ENCODE measurements at regions not wholly inside any gene's neighbourhood (a gene's known extent, or its start where the extent isn't known, plus 50 kb on each side); places are given as distances from the start of the nearest gene placed in this dataset.

DNA sequence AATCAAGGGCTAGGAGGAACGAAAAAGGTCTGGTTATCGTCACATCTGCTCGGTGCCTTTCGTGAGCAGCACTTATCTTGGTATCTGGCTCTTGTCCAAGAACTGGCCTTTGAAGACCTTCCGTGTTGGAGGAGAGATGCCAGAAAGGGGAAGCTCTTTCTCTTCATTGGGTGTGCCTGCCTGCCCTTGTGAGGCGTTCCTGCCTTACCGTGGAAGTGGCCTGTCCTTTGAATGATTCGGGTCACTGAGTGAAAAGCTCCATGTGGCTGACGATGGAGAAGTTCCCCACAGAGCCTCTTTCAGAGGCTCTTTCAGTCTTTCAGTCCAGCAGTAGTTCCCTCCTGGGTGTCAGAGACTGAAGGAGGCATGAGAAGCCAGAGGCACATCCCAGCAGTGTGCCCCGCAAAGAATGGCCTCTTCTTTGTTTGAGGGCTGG, 121.5 kb upstream of the SLC10A2 start:
- Histone ChIP-seq H3K27me3 (no peaks in the 10 kb centered on the region), H3K4me1 (ENCODE audit: low read depth) (peaks cover 33% of the 10 kb centered on the region), H3K27ac (peak overlapping the region; percentile 43), H3K9me3 (ENCODE audit: low read depth) (no peaks in the 10 kb centered on the region), H3K36me3 (no peaks in the 10 kb centered on the region), H3K4me3 (no peak overlapping the region)
- TF ChIP-seq, protein P1, sequence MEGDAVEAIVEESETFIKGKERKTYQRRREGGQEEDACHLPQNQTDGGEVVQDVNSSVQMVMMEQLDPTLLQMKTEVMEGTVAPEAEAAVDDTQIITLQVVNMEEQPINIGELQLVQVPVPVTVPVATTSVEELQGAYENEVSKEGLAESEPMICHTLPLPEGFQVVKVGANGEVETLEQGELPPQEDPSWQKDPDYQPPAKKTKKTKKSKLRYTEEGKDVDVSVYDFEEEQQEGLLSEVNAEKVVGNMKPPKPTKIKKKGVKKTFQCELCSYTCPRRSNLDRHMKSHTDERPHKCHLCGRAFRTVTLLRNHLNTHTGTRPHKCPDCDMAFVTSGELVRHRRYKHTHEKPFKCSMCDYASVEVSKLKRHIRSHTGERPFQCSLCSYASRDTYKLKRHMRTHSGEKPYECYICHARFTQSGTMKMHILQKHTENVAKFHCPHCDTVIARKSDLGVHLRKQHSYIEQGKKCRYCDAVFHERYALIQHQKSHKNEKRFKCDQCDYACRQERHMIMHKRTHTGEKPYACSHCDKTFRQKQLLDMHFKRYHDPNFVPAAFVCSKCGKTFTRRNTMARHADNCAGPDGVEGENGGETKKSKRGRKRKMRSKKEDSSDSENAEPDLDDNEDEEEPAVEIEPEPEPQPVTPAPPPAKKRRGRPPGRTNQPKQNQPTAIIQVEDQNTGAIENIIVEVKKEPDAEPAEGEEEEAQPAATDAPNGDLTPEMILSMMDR (IDR thresholded peaks at IDR 0.05; ENCODE audit: low read depth, low read length), result no peak
- peak; percentile 4 to 88 for DNase-seq (ENCODE audit: low read depth in 1 of 2, low spot score in 1 of 2)

DNA sequence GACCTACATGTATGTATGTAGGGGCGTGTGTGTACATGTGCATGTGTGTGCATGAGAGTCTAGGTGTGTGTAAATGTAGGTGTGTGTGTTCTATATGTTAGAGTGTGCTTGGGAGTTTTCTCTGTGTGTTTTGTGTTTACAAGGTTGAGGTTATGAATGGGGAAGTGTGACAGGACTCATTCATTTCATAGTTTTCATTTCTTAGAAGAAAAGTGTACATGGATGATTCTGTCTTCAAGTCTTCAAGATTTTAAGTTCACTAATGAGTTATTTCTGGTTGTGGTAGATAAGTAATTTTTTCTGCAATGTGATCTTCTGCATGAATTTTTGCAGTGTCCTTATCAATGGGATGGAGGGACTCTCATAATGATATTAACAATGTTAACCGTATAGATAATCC, 118.2 kb upstream of the SLC10A2 start:
- no peak for DNase-seq (ENCODE audit: low read depth in 1 of 2, low spot score in 1 of 2)
- Histone ChIP-seq H3K36me3 (no peaks in the 10 kb centered on the region), H3K4me1 (ENCODE audit: low read depth) (peaks cover 13% of the 10 kb centered on the region), H3K4me3 (no peak overlapping the region), H3K27ac (no peak overlapping the region), H3K9me3 (ENCODE audit: low read depth) (no peaks in the 10 kb centered on the region), H3K27me3 (no peaks in the 10 kb centered on the region)
- TF ChIP-seq, protein P1 (IDR thresholded peaks at IDR 0.05; ENCODE audit: low read depth, low read length), result no peak

DNA sequence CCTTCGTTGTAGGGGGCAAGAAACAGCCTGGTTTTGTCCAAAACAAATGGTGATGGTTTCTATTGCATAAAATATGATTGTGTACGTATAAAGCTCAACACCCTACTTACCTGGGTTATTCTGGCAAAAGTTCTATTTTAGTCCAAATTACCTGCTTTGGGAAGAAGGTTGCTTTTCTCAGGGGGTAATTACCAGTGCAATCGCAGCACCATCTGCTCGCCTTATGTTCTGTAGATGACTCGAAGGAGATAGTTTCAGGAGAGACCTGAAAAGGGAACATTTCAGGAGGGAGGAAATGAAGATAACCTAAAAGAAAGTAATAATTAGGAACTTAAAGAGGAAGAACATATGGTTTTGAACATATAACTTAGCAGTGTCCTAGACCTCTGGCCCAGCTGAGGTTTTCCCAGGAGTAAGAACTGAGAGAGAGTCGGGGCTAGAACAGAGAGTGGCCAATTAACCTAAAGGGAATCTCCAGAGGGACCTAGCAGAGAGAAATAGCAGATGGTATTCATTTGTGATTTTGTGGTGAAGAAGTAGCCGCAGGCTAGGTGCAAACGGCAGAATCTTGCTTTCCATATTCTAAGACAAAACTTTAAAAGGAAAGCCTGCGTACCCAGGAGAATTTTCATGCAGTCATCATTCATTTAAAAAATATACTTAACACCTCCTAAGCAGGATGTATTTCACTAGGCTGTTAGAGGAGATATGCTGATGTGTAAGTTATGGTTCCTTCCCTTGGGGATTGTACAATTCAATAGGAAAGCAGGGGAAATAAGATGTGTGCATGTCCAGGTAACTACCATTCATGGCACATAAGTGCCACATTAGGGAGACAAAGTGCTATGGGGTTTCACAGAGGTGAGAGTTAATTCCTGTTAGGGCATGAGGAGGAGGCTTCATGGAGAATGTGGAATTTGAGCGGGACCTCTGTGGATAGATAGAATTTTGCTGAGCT, 113.0 kb upstream of the SLC10A2 start:
- no peak overlapping the region for H3K27ac ChIP-seq
- H3K4me1 ChIP-seq (ENCODE audit: low read depth), result no peaks in the 10 kb centered on the region
- TF ChIP-seq, protein P1 (IDR thresholded peaks at IDR 0.05; ENCODE audit: low read depth, low read length), result no peak
- H3K9me3 ChIP-seq (ENCODE audit: low read depth), result no peaks in the 10 kb centered on the region
- DNase-seq (ENCODE audit: low read depth in 1 of 2, low spot score in 1 of 2), result no peak
- no peak overlapping the region for H3K4me3 ChIP-seq
- H3K36me3 ChIP-seq, result no peaks in the 10 kb centered on the region
- no peaks in the 10 kb centered on the region for H3K27me3 ChIP-seq

DNA sequence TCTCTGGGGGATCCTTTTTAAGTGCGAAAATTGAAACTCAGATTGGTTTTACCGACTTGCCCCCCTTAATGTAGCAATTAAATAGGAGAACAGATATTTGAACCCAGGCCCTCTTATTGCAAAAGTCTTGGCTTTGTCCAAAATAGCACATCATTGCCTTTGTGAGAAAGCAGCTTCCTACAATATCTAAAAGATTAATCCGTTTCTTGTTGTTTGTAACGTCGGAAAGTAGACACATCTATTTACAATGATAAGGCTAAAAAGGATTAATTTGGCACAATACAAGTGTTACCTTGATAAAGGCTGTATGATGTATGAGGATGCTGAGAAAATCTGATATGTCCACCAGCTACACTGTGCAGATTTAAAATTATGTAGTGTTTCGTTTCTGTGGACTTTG, 108.7 kb upstream of the SLC10A2 start:
- no peak for DNase-seq (ENCODE audit: low read depth in 1 of 2, low spot score in 1 of 2)
- TF ChIP-seq, protein P1 (IDR thresholded peaks at IDR 0.05; ENCODE audit: low read depth, low read length), result no peak
- Histone ChIP-seq H3K36me3 (no peaks in the 10 kb centered on the region), H3K9me3 (ENCODE audit: low read depth) (no peaks in the 10 kb centered on the region), H3K4me1 (ENCODE audit: low read depth) (no peaks in the 10 kb centered on the region), H3K27ac (no peak overlapping the region), H3K4me3 (no peak overlapping the region), H3K27me3 (no peaks in the 10 kb centered on the region)

DNA sequence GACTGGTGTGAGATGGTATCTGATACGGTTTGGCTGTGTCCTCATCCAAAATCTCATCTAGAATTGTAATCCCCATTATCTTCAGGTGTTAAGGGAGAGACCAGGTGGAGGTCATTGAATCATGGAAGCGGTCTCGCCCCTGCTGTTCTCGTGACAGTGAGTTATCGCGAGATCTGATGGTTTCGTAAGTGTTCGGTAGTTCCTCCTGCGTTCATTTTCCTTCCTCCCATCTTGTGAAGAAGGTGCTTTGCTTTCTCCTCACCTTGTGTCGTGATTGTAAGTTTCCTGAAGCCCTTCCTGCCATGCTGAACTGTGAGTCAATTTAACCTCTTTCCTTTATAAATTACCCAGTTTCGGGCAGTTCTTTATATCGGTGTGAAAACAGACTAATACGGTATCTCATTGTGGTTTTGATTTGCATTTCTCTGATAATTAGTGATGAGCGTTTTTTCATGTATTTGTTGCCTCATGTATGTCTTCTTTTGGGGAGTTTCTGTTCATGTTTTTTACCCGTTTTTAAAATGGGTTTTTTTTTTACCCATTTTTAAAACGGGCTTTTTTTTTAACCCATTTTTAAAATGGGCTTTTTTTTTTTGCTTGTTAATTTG, 102.8 kb upstream of the SLC10A2 start:
- Histone ChIP-seq H3K9me3 (ENCODE audit: low read depth) (no peaks in the 10 kb centered on the region), H3K4me1 (ENCODE audit: low read depth) (no peaks in the 10 kb centered on the region), H3K27me3 (no peaks in the 10 kb centered on the region), H3K27ac (no peak overlapping the region), H3K4me3 (no peak overlapping the region), H3K36me3 (no peaks in the 10 kb centered on the region)
- TF ChIP-seq, protein P1 (IDR thresholded peaks at IDR 0.05; ENCODE audit: low read depth, low read length), result no peak
- no peak for DNase-seq (ENCODE audit: low read depth in 1 of 2, low spot score in 1 of 2)

All from cardiac muscle cell (in vitro differentiated cells and primary cell).